ENCODE measurements at regions not wholly inside any gene's neighbourhood (a gene's known extent, or its start where the extent isn't known, plus 50 kb on each side); places are given as distances from the start of the nearest gene placed in this dataset.
"Not testable (repeated sequence)": the region's sequence is repeated elsewhere in the genome, so short reads cannot be mapped to it uniquely, and the experiment has no call there.

- Mint-ChIP-seq H3K36me3 (ENCODE audit: unreplicated experiment) (peaks cover 10% of the 10 kb centered on the region), H3K4me3 (ENCODE audit: unreplicated experiment) (no peak overlapping the region), H3K4me1 (ENCODE audit: low read depth, unreplicated experiment) (peaks cover 4% of the 10 kb centered on the region), H3K27ac (ENCODE audit: unreplicated experiment) (no peak overlapping the region), H3K27me3 (ENCODE audit: unreplicated experiment) (peaks cover 5% of the 10 kb centered on the region), H3K9me3 (ENCODE audit: unreplicated experiment) (peaks cover 8% of the 10 kb centered on the region)
- DNase-seq, result no peak
- TF ChIP-seq CTCF (IDR thresholded peaks at IDR 0.05; ENCODE audit: partially characterized antibody, unreplicated experiment), result no peak
These were observed 50.7 kb upstream of the SYNDIG1 start for GRCh38 chr20:24418731-24419130.

GRCh38 chr20:24417485-24417884 lies 51.9 kb upstream of the SYNDIG1 start:
- no peak overlapping the region for H3K4me3 Mint-ChIP-seq (ENCODE audit: unreplicated experiment)
- no peak overlapping the region for H3K27ac Mint-ChIP-seq (ENCODE audit: unreplicated experiment)
- H3K4me1 Mint-ChIP-seq (ENCODE audit: low read depth, unreplicated experiment), result no peaks in the 10 kb centered on the region
- H3K27me3 Mint-ChIP-seq (ENCODE audit: unreplicated experiment), result peaks cover 5% of the 10 kb centered on the region
- peaks cover 10% of the 10 kb centered on the region for H3K9me3 Mint-ChIP-seq (ENCODE audit: unreplicated experiment)
- DNase-seq, result no peak
- peaks cover 10% of the 10 kb centered on the region for H3K36me3 Mint-ChIP-seq (ENCODE audit: unreplicated experiment)
- no peak for TF ChIP-seq CTCF (IDR thresholded peaks at IDR 0.05; ENCODE audit: partially characterized antibody, unreplicated experiment)

DNA sequence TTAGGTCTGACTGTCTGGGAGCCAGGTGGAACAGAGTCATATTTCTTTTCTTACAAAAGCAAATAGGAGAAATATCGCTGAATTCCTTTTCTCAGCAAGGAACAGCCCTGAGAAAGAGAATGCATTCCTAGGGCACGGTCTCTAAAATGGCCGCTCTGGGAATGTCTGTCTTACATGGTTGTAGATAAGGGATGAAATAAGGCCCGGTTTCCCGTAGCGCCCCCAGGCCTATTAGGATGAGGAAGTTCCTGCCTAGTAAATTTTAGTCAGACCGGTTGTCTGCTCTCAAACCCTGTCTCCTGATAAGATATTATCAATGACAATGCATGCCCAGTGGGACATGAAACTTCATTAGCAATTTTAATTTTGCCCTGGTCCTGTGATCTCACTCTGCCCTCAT lies 54.0 kb upstream of the SYNDIG1 start:
- not testable (repeated sequence) for H3K4me3 Mint-ChIP-seq (ENCODE audit: unreplicated experiment); H3K9me3 Mint-ChIP-seq (ENCODE audit: unreplicated experiment); DNase-seq; H3K27me3 Mint-ChIP-seq (ENCODE audit: unreplicated experiment); H3K4me1 Mint-ChIP-seq (ENCODE audit: low read depth, unreplicated experiment); H3K27ac Mint-ChIP-seq (ENCODE audit: unreplicated experiment)
- peaks cover 10% of the 10 kb centered on the region for H3K36me3 Mint-ChIP-seq (ENCODE audit: unreplicated experiment)

GRCh38 chr20:24411834-24412216 lies 57.6 kb upstream of the SYNDIG1 start:
- peaks cover 5% of the 10 kb centered on the region for H3K27me3 Mint-ChIP-seq (ENCODE audit: unreplicated experiment)
- peaks cover 8% of the 10 kb centered on the region for H3K36me3 Mint-ChIP-seq (ENCODE audit: unreplicated experiment)
- no peak for TF ChIP-seq CTCF (IDR thresholded peaks at IDR 0.05; ENCODE audit: partially characterized antibody, unreplicated experiment)
- peaks cover 8% of the 10 kb centered on the region for H3K9me3 Mint-ChIP-seq (ENCODE audit: unreplicated experiment)
- H3K4me1 Mint-ChIP-seq (ENCODE audit: low read depth, unreplicated experiment), result no peaks in the 10 kb centered on the region
- H3K4me3 Mint-ChIP-seq (ENCODE audit: unreplicated experiment), result no peak overlapping the region
- DNase-seq, result no peak
- H3K27ac Mint-ChIP-seq (ENCODE audit: unreplicated experiment), result no peak overlapping the region

DNA sequence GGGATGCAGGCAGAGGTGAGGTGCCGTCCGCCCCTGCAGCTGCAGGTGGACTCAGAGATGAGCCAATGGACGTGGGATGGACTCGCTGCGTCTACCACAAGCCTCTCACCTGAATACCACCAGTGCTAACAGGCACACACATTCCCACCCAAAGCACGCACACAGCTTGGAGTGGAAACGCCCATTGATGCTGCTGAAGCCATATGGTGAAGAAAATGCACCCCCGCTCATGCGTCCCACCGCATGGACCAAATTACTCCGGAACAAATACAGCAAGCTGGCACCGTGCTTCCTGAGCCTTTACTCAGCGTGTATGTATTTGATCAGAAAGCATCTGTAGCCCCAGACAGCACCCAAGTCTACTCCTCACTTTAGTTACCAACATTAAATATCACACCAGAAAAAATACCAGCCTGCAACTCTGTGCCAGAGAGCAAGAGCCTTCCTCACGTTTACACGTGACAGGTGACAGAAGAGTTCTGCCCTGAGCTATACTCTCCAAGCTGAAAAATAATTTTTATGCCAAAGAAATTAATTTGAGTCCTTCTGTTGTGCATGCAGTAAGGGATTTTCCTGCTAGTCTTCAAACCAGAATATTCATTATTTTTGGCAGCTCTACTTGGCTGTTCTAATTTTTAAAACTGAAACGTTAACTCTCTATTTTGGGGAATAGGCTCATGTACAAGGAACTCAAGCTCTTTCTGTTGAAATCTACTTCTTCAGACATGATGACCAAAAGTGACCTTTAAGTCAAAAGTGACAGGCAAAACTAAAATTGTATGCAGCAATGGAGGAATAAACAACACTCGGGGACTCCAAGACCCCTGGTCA lies 58.2 kb upstream of the SYNDIG1 start:
- no peak overlapping the region for H3K27ac Mint-ChIP-seq (ENCODE audit: unreplicated experiment)
- H3K9me3 Mint-ChIP-seq (ENCODE audit: unreplicated experiment), result peaks cover 8% of the 10 kb centered on the region
- no peaks in the 10 kb centered on the region for H3K4me1 Mint-ChIP-seq (ENCODE audit: low read depth, unreplicated experiment)
- H3K36me3 Mint-ChIP-seq (ENCODE audit: unreplicated experiment), result peaks cover 5% of the 10 kb centered on the region
- H3K27me3 Mint-ChIP-seq (ENCODE audit: unreplicated experiment), result peaks cover 5% of the 10 kb centered on the region
- no peak for DNase-seq
- TF ChIP-seq CTCF (IDR thresholded peaks at IDR 0.05; ENCODE audit: partially characterized antibody, unreplicated experiment), result no peak
- no peak overlapping the region for H3K4me3 Mint-ChIP-seq (ENCODE audit: unreplicated experiment)
